ENCODE measurements at regions not wholly inside any gene's neighbourhood (a gene's known extent, or its start where the extent isn't known, plus 50 kb on each side); places are given as distances from the start of the nearest gene placed in this dataset.

DNA sequence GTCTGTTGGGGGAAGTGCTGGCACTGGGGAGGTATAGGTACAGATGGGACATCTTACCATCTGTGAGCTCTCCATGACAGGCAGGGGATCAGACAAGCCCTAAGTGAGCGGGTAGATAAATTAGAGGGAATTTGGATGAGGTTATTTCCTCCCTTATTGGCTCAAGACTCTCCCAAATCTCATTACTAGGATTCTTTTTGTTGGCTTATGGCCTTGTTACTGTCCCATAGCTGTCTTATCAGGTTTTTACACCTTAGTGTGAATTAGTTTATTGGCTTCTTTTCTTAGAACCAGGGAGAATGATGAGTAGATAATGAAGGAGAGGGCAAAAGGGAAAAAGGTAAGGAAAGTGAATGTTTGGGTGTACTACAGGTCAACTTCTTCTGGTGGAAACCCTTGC, 191.1 kb upstream of the PRICKLE1 start:
- no peak for DNase-seq (ENCODE audit: low read depth in 2 of 3, low spot score in 2 of 3)

GRCh38 chr12:42779186-42779859, 189.8 kb upstream of the PRICKLE1 start:
- DNase-seq (ENCODE audit: low read depth in 2 of 3, low spot score in 2 of 3) = no peak

- no peak for DNase-seq (ENCODE audit: low read depth in 2 of 3, low spot score in 2 of 3)
Measured at GRCh38 chr12:42776396-42776795, 186.8 kb upstream of the PRICKLE1 start.

DNA sequence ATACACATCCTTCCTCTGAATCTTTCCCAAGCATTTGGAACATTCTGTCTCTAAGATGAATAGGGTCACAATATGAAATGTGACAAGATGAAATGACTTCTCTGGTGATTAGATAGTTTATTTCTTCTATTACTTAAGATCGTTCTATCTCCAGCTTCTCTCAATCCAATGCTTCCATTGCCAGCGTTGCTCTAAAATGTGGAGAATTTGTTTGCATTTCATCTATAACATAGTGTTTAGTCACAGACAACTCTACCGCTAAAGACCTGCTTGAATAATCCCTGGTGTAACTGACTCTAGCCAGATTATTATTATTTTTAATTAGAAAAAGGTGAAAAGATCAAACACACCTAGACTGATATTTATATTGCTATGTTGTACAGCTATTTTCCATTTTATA, 184.7 kb upstream of the PRICKLE1 start:
- DNase-seq (ENCODE audit: low read depth in 2 of 3, low spot score in 2 of 3) = no peak

DNA sequence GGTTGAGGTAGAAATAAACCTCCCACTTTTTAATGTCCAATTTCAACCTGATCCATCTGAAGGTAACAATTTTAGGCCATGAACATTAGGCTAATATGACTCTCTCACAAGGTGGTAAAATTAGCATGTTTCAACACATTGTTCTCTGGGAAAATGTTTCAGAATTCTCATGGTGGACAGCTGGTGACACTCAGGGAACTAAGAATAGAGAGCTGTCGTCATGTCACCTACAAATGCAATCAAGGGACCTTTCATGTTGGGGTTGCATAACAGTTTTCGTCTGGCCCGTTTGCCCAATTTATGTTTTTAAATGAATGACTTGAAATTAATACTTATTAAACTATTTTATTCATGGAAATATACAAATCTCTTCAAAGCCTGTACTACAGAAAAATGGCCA, 180.7 kb upstream of the PRICKLE1 start:
- no peak for DNase-seq (ENCODE audit: low read depth in 2 of 3, low spot score in 2 of 3)

DNA sequence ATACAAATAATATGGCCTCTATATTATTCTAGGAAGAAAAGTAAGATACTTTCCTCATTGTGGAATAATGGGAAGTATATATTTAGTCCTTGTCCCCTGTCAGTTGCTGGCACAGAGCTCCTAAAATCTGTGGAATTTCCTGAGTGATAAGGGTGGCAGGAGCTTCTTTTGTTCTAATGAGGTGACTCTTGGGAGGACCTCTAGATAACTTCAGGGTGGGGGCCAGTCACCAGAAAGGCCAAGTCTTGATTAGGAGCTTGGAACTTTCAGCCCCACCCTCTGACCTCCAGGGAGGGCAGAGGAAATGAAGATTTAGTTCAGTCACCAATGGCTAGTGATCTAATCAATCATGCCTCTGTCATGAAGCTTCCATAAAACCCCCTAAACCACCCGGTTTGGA, 179.9 kb upstream of the PRICKLE1 start:
- DNase-seq (ENCODE audit: low read depth in 2 of 3, low spot score in 2 of 3) = no peak

GRCh38 chr12:42767998-42768397, 178.5 kb upstream of the PRICKLE1 start:
- no peak for DNase-seq (ENCODE audit: low read depth in 2 of 3, low spot score in 2 of 3)

DNA sequence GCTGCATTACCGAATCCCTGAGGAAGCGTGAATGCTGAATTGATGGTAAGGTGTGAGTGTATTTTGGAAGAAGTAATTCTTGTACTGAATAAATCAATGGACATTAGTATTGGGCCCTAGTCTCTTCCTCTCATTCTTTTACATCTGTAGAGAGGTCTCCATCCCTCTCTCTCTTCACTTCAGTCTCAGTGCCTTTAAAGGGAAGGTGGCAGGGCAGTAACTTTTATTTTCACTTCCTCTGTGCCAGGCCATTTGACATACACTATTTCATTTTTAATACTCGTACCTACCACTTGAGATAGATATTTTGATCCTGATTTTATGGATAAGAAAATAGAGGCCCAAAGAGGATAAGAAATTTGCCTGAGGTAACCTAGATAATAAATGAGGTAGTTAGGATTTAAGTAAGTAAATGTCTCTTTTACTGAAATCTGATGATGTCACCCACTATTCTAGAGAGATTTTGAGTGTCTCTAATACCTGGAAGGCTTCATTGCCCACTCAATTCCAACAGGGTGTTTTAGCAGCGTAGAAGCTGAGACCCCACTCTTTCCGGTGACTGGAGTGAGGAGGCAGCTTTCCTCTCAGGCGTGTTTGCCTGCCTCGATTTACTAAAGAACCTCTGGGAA, 177.9 kb upstream of the PRICKLE1 start:
- no peak for DNase-seq (ENCODE audit: low read depth in 2 of 3, low spot score in 2 of 3)

DNA sequence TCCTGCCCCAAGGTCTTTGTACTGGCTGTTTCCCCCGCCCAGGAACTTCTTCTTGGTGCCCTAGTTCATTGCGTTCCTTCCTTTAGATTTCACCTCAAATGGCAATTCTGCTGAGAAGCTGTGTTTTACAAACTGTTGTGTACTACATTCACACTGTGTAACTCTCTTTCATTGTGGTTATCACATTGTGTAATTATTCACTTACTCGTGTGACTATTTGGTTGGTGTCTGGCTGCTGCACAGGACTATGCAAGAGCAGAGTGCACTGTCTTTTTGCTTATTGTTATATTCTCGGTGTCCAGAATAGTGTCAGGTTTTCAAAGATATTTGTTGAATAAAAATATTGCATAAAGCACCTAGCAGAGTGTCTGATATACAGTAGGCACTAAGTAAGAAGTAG, 177.2 kb upstream of the PRICKLE1 start:
- no peak for DNase-seq (ENCODE audit: low read depth in 2 of 3, low spot score in 2 of 3)

- DNase-seq (ENCODE audit: low read depth in 2 of 3, low spot score in 2 of 3) = no peak
Measured at GRCh38 chr12:42766026-42766425, 176.5 kb upstream of the PRICKLE1 start.

DNA sequence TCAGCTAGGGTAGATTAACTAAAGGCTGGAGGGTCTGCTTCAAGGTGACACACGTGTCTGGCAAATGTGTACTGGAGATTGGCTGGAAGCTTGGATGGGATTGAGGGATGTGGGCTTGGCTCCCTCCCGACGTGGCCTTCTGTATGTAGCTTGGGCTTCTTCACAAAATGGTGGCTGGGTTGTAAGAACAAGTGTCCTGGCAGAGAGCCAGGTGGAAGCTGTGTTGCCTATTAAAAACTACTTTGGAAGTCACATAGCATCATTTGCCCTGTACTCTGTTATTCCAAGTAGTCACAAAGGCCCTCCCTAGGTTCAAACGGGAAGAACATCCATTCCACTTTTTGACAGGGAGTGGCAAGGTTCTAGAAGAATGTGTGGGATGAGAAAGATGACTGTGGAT, 174.1 kb upstream of the PRICKLE1 start:
- DNase-seq (ENCODE audit: low read depth in 2 of 3, low spot score in 2 of 3) = no peak

DNA sequence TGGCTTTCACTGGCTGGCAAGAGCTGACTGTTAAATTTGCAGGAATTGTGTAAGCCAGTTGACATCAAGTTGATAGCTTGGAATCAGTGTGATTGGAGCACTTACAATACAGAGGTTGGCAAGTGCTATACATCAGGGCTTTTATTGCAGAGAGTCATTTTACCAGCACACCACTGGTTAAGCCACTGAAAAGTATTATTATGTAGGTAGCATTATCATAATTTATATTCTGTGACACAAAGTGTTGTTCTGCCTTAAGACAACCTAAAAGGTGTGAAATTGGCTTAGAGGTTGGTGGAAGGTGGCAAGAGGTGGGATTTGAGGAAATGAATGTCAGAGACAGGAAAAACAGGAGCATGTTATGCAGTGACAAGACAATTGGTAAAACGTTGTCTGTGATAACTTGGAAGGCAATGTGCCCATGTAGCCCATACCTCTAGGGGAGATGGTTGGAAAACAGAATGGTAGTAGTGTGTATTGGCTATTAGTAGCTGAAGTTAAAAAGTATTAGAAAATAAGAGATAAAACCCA, 172.9 kb upstream of the PRICKLE1 start:
- DNase-seq (ENCODE audit: low read depth in 2 of 3, low spot score in 2 of 3) = no peak

DNA sequence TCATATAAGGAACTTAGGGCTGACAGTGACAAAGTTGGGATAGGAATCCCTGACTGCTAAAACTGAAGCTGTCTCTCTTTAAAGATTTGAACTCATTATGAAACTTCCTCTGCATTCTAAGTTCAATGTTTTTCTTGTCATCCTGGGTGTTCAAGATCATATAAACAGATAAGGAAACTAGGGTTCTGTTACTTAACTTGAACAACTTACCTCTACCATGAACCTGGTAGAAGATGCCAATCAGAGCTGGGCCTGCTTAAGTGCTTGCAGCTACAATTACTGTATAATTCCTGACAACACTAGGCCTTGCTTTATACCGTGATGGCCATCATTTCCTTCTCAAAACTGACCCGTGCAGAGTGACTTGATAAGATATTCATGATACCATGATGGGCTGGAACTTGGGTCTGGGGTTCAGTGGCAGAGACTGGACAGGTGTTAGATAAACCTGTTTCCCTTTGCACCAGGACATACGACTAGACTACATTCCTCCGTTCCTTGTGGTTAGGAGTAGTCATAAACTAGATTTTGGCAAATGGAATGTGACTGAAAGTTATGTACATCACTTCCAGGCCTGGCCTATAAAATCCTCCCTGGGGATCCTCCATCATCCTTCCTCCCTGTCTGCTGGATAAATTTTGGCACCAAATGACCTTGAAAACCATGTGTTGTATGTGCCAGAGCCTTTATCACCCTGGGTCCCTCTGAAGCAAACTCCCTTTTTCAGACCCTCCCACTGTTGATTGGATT, 172.2 kb upstream of the PRICKLE1 start:
- DNase-seq (ENCODE audit: low read depth in 2 of 3, low spot score in 2 of 3) = no peak

DNA sequence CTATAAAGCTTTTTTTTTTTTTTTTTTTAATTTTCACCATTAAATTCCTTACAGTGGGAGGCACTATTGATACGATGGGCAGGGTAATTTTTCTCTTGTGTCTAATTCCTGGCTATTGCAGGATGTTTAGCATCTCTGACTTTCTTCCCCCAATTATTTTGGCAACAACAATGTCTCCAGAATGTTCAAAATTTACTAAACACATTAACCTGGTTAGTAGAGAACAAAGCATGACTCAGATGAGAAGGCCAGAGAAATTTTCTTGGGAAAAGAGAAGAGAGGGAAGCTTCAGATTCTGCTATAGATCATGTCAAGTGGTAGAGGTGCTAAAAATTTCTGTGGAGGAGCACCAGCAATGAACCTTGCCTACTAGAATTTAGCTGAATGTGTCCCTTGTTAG, 171.5 kb upstream of the PRICKLE1 start:
- no peak for DNase-seq (ENCODE audit: low read depth in 2 of 3, low spot score in 2 of 3)

DNA sequence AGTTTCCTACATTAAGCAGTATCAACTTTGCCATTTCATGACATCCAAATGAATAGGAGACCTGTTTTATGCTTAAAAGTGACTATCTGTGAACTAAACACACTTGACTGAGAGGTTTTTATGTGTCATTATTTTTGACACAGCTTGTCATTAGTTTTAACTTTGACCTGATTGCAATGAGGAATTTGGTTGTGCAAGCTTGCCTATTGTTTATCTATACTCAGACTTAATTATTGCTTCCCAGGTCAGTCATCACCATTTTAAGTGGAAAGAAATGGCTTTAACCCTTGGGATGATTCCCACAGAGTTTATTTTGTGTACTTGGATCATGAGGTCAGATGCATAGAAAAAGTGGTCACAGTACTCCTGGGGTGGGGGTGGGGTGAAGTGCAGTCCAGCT, 171.0 kb upstream of the PRICKLE1 start:
- no peak for DNase-seq (ENCODE audit: low read depth in 2 of 3, low spot score in 2 of 3)

DNA sequence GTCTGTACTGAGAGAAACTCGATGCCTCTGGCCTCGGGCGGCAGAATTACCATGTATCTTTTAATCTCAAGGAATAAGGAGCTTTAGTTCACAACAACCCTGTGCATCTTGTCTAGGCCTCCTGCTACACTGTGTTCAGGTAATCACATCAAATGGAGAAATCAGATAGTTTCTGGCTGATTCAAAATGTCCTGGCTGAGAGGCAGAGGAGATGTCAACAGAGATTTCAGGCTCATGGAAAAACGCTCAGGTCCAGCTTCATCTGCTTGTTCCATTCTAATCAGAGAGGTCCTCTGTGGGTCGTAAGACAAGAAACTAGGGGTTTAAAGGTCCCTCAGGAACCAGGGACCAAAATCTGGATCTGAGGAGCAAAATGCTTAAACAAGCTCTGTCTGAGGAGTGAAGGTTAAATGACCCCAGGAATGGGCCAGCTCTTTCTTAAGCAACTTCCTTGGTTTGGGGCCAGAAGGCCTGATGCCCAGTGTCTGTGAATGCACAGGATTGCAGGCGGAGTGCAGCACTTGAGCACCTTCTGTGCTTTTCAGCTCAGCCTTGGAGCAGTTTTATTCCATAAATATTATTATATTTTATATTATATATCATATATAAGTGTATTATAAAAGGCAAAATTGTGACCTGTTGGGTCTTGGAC, 170.2 kb upstream of the PRICKLE1 start:
- no peak for DNase-seq (ENCODE audit: low read depth in 2 of 3, low spot score in 2 of 3)

DNA sequence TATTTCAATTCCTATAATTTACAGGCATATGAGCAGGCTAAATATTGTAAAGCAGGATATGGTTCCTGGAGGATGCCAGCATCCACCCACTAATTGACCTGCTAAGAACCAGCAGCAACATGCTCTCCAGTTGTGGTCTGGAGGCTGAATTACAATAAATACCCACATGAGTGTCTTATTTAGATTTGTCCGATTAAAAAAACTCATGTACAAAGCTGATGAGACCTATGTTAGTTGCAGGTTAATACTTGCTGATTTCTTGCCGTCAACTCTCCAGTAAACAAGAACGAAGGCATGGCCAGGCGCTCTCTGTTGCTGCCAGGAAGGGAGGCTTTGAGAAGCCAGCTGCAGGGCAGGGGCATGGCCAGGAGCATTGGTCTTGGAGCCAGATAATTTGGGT, 169.3 kb upstream of the PRICKLE1 start:
- no peak for DNase-seq (ENCODE audit: low read depth in 2 of 3, low spot score in 2 of 3)

GRCh38 chr12:42757624-42758119, 168.1 kb upstream of the PRICKLE1 start:
- DNase-seq (ENCODE audit: low read depth in 2 of 3, low spot score in 2 of 3) = no peak

- DNase-seq (ENCODE audit: low read depth in 2 of 3, low spot score in 2 of 3) = no peak
Measured at GRCh38 chr12:42756841-42757623, 167.5 kb upstream of the PRICKLE1 start.

- DNase-seq (ENCODE audit: low read depth in 2 of 3, low spot score in 2 of 3) = no peak
Measured at GRCh38 chr12:42750356-42750755, 160.8 kb upstream of the PRICKLE1 start.
